Sigmoid colon (tissue), 6 donors: ENCODE measurements at regions not wholly inside any gene's neighbourhood (a gene's known extent, or its start where the extent isn't known, plus 50 kb on each side); places are given as distances from the start of the nearest gene placed in this dataset.

Experiments used
- DNase-seq: peaks from one replicate; pipeline ENCODE4 v3.0.0-alpha.2; 2019
- H3K27ac ChIP-seq, 4 donors: fragments of 200-600 bp; sonication (generic); one replicate each; pipeline ENCODE4 v1.5.1; 2016 to 2019; ENCODE audit warnings: mild to moderate bottlenecking in 1 of 4
- H3K27me3 ChIP-seq, 3 donors: fragments of 200-600 bp; sonication (generic); one replicate each; pipeline ENCODE4 v1.5.1; 2019; ENCODE audit warnings: mild to moderate bottlenecking in 1 of 3
- H3K36me3 ChIP-seq, 4 donors: fragments of 200-600 bp; sonication (generic); one replicate each; pipeline ENCODE4 v1.5.1; 2016 to 2019
- H3K4me1 ChIP-seq, 4 donors: fragments of 200-600 bp; sonication (generic); one replicate each; pipeline ENCODE4 v1.5.1; 2017 to 2019
- H3K4me3 ChIP-seq, 4 donors: fragments of 200-600 bp; sonication (generic); one replicate each; pipeline ENCODE4 v1.5.1; 2017 to 2019; ENCODE audit warnings: mild to moderate bottlenecking in 2 of 4, moderate library complexity in 1 of 4
- H3K9me3 ChIP-seq, 4 donors: fragments of 200-600 bp in 3 of 4; sonication (generic) in 3 of 4; one replicate each; pipeline versions ENCODE4 v1.5.1 to v1.6.1; 2013 to 2019
- EP300 ChIP-seq, 4 donors: sonication (generic); formaldehyde crosslinking; IDR thresholded peaks; one replicate each; pipeline ENCODE4 v1.6.1; 2017; ENCODE audit warnings: antibody characterized with exemption in 4 of 4
- POLR2A ChIP-seq, 2 donors: fragments of 450-650 bp; IDR thresholded peaks; one replicate each; pipeline ENCODE4 v1.6.1; 2016; ENCODE audit warnings: antibody characterized with exemption in 2 of 2, mild to moderate bottlenecking in 2 of 2, moderate library complexity in 2 of 2
- POLR2AphosphoS5 ChIP-seq, 4 donors: sonication (generic); formaldehyde crosslinking; IDR thresholded peaks; one replicate each; pipeline ENCODE4 v1.6.1; 2017; ENCODE audit warnings: antibody characterized with exemption in 4 of 4
- WGBS, 2 donors: extraction: QIAGEN DNeasy Blood & Tissue Kit; methylation state at CpG; one replicate each; pipeline ENCODE4 v1.1.7; 2013; 5-methylcytosine and 5-hydroxymethylcytosine counted together
- intact Hi-C: fragments of 100-400 bp; cut with DNase I; formaldehyde crosslinking; loops from one replicate; pipeline ENCODE4 v1.15.1; 2023
- TF ChIP-seq, protein P1 (sequence below), 4 experiments: fragments of 450-650 bp in 3 of 4; fragments of 200-600 bp in 1 of 4; IDR thresholded peaks; one replicate each; pipeline ENCODE4 v1.5.1; 2016 to 2019; ENCODE audit warnings: antibody characterized with exemption in 4 of 4, mild to moderate bottlenecking in 3 of 4, moderate library complexity in 2 of 4
- donor health status: healthy with polysubstance abuse.
- donor health status: healthy.

- TF ChIP-seq, protein P1, sequence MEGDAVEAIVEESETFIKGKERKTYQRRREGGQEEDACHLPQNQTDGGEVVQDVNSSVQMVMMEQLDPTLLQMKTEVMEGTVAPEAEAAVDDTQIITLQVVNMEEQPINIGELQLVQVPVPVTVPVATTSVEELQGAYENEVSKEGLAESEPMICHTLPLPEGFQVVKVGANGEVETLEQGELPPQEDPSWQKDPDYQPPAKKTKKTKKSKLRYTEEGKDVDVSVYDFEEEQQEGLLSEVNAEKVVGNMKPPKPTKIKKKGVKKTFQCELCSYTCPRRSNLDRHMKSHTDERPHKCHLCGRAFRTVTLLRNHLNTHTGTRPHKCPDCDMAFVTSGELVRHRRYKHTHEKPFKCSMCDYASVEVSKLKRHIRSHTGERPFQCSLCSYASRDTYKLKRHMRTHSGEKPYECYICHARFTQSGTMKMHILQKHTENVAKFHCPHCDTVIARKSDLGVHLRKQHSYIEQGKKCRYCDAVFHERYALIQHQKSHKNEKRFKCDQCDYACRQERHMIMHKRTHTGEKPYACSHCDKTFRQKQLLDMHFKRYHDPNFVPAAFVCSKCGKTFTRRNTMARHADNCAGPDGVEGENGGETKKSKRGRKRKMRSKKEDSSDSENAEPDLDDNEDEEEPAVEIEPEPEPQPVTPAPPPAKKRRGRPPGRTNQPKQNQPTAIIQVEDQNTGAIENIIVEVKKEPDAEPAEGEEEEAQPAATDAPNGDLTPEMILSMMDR (IDR thresholded peaks at IDR 0.05): no peak
- TF ChIP-seq POLR2AphosphoS5 (IDR thresholded peaks at IDR 0.05) (no peak), POLR2A (IDR thresholded peaks at IDR 0.05) (no peak), EP300 (IDR thresholded peaks at IDR 0.05) (no peak)
- no peak for DNase-seq
- WGBS, 2 donors: 78 to 91% methylated on average over 6 of the region's 6 CpGs
- Histone ChIP-seq H3K27ac (no peak overlapping the region), H3K9me3 (no peaks in the 10 kb centered on the region), H3K4me3 (no peak overlapping the region), H3K4me1 (no peaks in the 10 kb centered on the region), H3K36me3 (no peaks in the 10 kb centered on the region), H3K27me3 (no peaks in the 10 kb centered on the region)
- intact Hi-C loops: no loop called here
Measured at GRCh38 chr3:140769951-140770350, 92.1 kb downstream of the TRIM42 start.

- H3K4me1 ChIP-seq: no peaks in the 10 kb centered on the region
- intact Hi-C loops: no loop called here
Measured at GRCh38 chr3:140770977-140771667, 93.3 kb downstream of the TRIM42 start.

DNA sequence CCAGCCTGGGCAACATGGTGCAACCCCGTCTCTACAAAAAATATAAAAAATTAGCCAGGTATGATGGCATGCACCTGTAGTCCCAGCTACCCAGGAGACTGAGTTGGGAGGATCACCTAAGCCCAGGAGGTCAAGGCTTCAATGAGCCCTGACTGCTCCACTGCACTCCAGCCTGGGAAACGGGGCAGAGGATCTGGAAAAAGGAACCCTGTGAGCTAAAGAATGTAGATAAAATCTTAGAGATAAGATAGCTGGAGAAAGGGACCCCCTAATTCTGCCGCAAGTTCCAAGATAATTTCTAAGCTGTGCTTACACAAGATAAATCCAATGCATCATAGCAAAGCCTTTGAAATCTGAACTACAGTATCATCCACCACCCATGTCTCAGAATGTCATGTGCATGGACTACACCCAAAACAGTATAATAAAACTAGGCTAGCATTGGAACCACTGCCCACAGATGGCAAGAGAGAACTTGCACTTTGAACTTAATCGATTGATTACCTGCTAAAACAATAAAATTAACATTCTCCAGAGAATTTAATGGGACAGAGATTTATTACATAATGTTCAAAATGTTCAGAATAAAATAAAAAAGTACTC, 99.9 kb downstream of the TRIM42 start:
- TF ChIP-seq EP300 (IDR thresholded peaks at IDR 0.05) (no peak), POLR2A (IDR thresholded peaks at IDR 0.05) (no peak), POLR2AphosphoS5 (IDR thresholded peaks at IDR 0.05) (no peak)
- TF ChIP-seq, protein P1 (IDR thresholded peaks at IDR 0.05): no peak
- no peaks in the 10 kb centered on the region for H3K27me3 ChIP-seq
- H3K27ac ChIP-seq: no peak overlapping the region
- no peak overlapping the region for H3K4me3 ChIP-seq
- intact Hi-C loops: no loop called here
- H3K36me3 ChIP-seq: no peaks in the 10 kb centered on the region
- no peak for DNase-seq
- H3K9me3 ChIP-seq: no peaks in the 10 kb centered on the region
- 58 to 74% methylated on average over 4 of the region's 4 CpGs for WGBS, 2 donors
- no peaks in the 10 kb centered on the region for H3K4me1 ChIP-seq

More at GRCh38 chr3:140770977-140771667, 93.3 kb downstream of the TRIM42 start:
- no peak overlapping the region for H3K27ac ChIP-seq
- no peaks in the 10 kb centered on the region for H3K27me3 ChIP-seq
- H3K4me3 ChIP-seq: no peak overlapping the region
- 45 to 67% methylated on average over 3 of the region's 3 CpGs for WGBS, 2 donors
- no peaks in the 10 kb centered on the region for H3K9me3 ChIP-seq
- no peak for DNase-seq
- H3K36me3 ChIP-seq: no peaks in the 10 kb centered on the region
- TF ChIP-seq, protein P1 (IDR thresholded peaks at IDR 0.05): no peak
- TF ChIP-seq POLR2AphosphoS5 (IDR thresholded peaks at IDR 0.05): no peak
- no peak for TF ChIP-seq POLR2A (IDR thresholded peaks at IDR 0.05)
- TF ChIP-seq EP300 (IDR thresholded peaks at IDR 0.05): no peak

- intact Hi-C loops: no loop called here
- Histone ChIP-seq H3K27me3 (no peaks in the 10 kb centered on the region), H3K27ac (no peak overlapping the region), H3K4me1 (no peaks in the 10 kb centered on the region), H3K9me3 (peaks cover 0 to 7% (median 0%) of the 10 kb centered on the region in 4 donors), H3K4me3 (no peak overlapping the region), H3K36me3 (no peaks in the 10 kb centered on the region)
- TF ChIP-seq POLR2AphosphoS5 (IDR thresholded peaks at IDR 0.05): no peak
- no peak for TF ChIP-seq POLR2A (IDR thresholded peaks at IDR 0.05)
- TF ChIP-seq EP300 (IDR thresholded peaks at IDR 0.05): no peak
- TF ChIP-seq, protein P1 (IDR thresholded peaks at IDR 0.05): no peak
- DNase-seq: no peak
- WGBS, 2 donors: 88 to 91% methylated on average over 3 of the region's 3 CpGs
Measured at GRCh38 chr3:140791368-140791767, 113.5 kb downstream of the TRIM42 start.
